ENCODE measurements at regions not wholly inside any gene's neighbourhood (a gene's known extent, or its start where the extent isn't known, plus 50 kb on each side); places are given as distances from the start of the nearest gene placed in this dataset.

DNA sequence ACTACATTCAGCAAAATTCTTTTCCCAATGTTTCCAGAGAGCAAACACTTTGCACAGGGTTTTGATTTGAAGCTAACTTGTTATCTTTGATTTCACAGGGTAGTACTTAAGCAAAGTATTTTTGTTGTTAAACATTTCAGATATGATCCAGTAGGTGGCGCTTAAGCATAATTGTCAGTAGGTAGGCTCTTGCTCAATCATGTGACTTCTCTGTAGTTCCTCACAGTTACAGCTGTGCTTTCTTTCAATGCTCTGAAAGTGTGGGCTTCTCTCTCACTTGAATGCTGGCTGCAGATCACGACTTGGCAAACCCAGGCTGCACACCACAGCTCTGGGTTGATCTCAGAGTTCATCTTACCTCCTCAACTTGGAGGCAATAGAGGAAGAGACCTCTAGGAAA lies 1016.5 kb downstream of the SH3BGRL start:
- Histone ChIP-seq H3K4me3 (ENCODE audit: low read length in 3 of 3) (no peak overlapping the region), H3K9me3 (ENCODE audit: control insufficient read depth in 2 of 3, insufficient read depth in 1 of 3, low read length in 3 of 3) (no peaks in the 10 kb centered on the region), H3K27me3 (ENCODE audit: control insufficient read depth, insufficient read depth, low read length) (no peaks in the 10 kb centered on the region), H3K4me1 (ENCODE audit: control insufficient read depth in 2 of 3, insufficient read depth in 2 of 3, low read depth in 1 of 3, low read length in 3 of 3) (no peaks in the 10 kb centered on the region), H3K9ac (ENCODE audit: low read length in 3 of 3) (no peak overlapping the region), H3K27ac (ENCODE audit: low read depth in 2 of 2, low read length in 2 of 2) (no peak overlapping the region), H3K36me3 (ENCODE audit: control insufficient read depth in 2 of 3, insufficient read depth in 3 of 3, low read length in 3 of 3) (no peaks in the 10 kb centered on the region)
- DNase-seq = peak in 2 of 5 donors; percentile 7 to 22
- TF ChIP-seq, protein P1, sequence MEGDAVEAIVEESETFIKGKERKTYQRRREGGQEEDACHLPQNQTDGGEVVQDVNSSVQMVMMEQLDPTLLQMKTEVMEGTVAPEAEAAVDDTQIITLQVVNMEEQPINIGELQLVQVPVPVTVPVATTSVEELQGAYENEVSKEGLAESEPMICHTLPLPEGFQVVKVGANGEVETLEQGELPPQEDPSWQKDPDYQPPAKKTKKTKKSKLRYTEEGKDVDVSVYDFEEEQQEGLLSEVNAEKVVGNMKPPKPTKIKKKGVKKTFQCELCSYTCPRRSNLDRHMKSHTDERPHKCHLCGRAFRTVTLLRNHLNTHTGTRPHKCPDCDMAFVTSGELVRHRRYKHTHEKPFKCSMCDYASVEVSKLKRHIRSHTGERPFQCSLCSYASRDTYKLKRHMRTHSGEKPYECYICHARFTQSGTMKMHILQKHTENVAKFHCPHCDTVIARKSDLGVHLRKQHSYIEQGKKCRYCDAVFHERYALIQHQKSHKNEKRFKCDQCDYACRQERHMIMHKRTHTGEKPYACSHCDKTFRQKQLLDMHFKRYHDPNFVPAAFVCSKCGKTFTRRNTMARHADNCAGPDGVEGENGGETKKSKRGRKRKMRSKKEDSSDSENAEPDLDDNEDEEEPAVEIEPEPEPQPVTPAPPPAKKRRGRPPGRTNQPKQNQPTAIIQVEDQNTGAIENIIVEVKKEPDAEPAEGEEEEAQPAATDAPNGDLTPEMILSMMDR (IDR thresholded peaks at IDR 0.05; ENCODE audit: borderline replicate concordance, extremely low read depth, insufficient read depth) = peak; percentile 28
- intact Hi-C loops (cut with DNase I) = no loop called here
- peak; percentile 65 for FAIRE-seq

DNA sequence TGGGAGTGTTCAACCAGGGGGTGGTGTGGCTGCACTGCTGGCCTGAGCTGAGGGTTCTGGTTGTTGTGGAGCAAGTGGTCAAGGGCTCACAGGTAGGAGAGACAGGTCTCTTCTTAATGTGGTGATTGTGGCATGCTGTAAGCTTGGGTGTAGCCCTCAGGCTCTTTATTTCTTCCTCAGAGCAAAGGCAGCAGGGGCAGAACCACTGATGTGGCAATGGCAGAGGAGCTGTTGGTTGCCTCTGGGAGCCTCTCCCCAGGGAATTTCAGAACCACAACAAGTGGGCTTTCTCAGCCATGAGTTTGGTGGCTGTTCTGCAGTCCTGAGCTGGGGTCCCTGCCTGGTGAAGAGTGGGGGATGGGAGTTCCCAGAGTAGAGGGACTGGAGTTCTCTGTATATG lies 1017.2 kb downstream of the SH3BGRL start:
- FAIRE-seq = no peak
- no peak overlapping the region for H3K4me3 ChIP-seq (ENCODE audit: low read length in 3 of 3)

DNA sequence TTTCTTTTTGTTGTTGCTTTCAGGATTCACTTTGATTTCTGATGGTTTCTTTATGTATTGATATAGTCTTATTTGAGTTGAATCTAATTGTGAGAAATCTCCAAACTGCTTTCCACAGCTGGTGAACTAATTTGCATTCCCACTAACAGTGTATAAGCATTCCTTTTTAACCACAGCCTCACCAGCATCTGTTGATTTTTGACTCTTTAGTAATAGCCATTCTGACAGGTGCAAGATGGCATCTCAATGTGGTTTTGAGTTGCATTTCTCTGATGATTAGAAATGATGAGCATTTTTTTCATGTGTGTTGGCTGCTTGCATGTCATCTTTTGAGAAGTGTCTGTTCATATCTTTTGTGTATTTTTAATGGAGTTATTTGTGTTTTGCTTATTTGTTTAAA lies 1023.1 kb downstream of the SH3BGRL start:
- peak; percentile 66 for FAIRE-seq
- intact Hi-C loops (cut with DNase I) = no loop called here

More for the DNA sequence above, 1017.2 kb downstream of the SH3BGRL start:
- Histone ChIP-seq H3K27me3 (ENCODE audit: control insufficient read depth, insufficient read depth, low read length) (no peaks in the 10 kb centered on the region), H3K9me3 (ENCODE audit: control insufficient read depth in 2 of 3, insufficient read depth in 1 of 3, low read length in 3 of 3) (no peaks in the 10 kb centered on the region), H3K4me1 (ENCODE audit: control insufficient read depth in 2 of 3, insufficient read depth in 2 of 3, low read depth in 1 of 3, low read length in 3 of 3) (no peaks in the 10 kb centered on the region), H3K36me3 (ENCODE audit: control insufficient read depth in 2 of 3, insufficient read depth in 3 of 3, low read length in 3 of 3) (no peaks in the 10 kb centered on the region), H3K9ac (ENCODE audit: low read length in 3 of 3) (no peak overlapping the region), H3K27ac (ENCODE audit: low read depth in 2 of 2, low read length in 2 of 2) (no peak overlapping the region)
- DNase-seq = peak in 1 of 5 donors; percentile 35
- intact Hi-C loops (cut with DNase I) = no loop called here
- TF ChIP-seq, protein P1 (IDR thresholded peaks at IDR 0.05; ENCODE audit: borderline replicate concordance, extremely low read depth, insufficient read depth) = no peak

More for the DNA sequence above, 1023.1 kb downstream of the SH3BGRL start:
- Histone ChIP-seq H3K36me3 (ENCODE audit: control insufficient read depth in 2 of 3, insufficient read depth in 3 of 3, low read length in 3 of 3) (no peaks in the 10 kb centered on the region), H3K27ac (ENCODE audit: low read depth in 2 of 2, low read length in 2 of 2) (no peak overlapping the region), H3K4me1 (ENCODE audit: control insufficient read depth in 2 of 3, insufficient read depth in 2 of 3, low read depth in 1 of 3, low read length in 3 of 3) (no peaks in the 10 kb centered on the region), H3K9me3 (ENCODE audit: control insufficient read depth in 2 of 3, insufficient read depth in 1 of 3, low read length in 3 of 3) (no peaks in the 10 kb centered on the region), H3K27me3 (ENCODE audit: control insufficient read depth, insufficient read depth, low read length) (no peaks in the 10 kb centered on the region), H3K9ac (ENCODE audit: low read length in 3 of 3) (no peak overlapping the region), H3K4me3 (ENCODE audit: low read length in 3 of 3) (no peak overlapping the region)
- no peak for DNase-seq
- TF ChIP-seq, protein P1 (IDR thresholded peaks at IDR 0.05; ENCODE audit: borderline replicate concordance, extremely low read depth, insufficient read depth) = no peak

Data from kidney (tissue), 13 donors.